ENCODE measurements at regions not wholly inside any gene's neighbourhood (a gene's known extent, or its start where the extent isn't known, plus 50 kb on each side); places are given as distances from the start of the nearest gene placed in this dataset.

GRCh38 chr12:107983756-107984472 lies 145.2 kb upstream of the WSCD2 start:
- DNase-seq = no peak

DNA sequence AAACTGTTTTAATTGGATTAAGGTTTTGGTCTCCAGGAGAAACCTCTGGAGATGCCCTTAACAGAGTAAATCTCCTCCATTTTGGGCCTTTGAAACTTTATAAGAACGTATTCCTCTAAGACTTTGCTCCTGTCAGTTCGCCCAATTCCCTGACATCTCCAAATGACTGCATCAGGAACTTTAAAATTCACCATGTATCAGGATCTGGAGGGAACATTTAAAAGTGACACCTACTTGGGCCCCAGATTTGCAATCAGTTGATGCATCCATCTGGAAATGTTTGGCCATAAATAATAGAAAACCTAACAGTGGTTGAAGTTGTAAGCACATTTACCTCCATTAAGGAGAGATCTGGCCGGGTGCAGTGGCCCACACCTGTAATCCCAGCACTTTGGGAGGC lies 144.1 kb upstream of the WSCD2 start:
- DNase-seq = no peak

DNA sequence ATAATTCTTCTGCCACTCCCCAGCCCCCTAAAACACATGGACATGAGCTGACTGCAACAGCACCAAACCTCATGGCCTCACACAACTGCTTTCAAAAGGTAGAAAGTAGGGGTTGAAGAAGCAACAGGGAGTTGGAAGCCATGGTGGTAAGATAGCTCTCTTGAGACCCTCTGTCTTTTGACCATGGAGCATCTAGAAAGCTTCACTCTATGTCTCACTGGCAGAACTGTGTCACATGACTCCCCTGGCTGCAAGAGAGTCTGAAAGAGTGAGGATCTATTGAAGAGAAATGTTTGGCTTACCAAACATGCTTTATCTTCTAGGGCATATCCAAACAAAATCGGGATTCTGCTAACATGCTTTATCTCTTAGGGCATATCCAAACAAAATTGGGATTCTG lies 142.9 kb upstream of the WSCD2 start:
- DNase-seq = no peak

DNA sequence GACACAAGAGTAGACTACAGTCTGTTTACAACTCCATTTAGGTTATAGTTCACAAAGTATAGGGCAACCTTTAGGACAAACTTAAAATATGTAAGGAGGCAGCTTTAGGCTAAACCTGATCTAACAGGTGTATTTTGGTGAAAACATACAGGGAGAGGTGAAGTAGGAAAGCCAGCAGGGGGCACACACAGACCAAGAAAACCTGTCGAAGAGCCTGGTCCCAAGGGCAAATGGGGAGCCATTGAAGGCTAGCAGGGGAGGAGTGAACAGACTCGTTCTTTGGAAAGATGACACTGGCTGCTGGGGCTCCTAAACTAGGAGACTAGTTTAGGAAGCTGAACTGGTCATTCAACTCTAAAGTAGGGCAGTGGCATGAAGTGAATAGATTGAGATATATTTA lies 138.8 kb upstream of the WSCD2 start:
- DNase-seq = no peak

DNA sequence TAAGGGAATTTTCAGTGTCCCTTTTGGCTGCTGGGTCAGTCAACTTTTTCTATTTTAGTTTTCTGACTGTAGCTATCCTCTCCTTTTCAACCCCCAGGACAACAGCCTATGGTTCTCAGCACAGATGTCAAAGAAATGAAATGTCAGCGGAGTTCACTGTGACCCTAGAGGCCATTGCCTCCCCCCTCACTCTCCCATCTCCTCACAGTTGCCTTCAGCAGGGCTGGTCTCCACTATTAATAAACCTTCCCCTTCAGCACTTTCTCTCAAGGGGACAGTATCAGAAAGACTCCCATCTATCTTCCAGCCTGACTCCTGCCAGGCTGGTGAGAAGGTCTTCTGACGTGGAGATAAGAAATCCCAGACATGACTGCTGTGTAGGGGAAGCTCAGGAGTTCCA lies 137.1 kb upstream of the WSCD2 start:
- DNase-seq = no peak

DNA sequence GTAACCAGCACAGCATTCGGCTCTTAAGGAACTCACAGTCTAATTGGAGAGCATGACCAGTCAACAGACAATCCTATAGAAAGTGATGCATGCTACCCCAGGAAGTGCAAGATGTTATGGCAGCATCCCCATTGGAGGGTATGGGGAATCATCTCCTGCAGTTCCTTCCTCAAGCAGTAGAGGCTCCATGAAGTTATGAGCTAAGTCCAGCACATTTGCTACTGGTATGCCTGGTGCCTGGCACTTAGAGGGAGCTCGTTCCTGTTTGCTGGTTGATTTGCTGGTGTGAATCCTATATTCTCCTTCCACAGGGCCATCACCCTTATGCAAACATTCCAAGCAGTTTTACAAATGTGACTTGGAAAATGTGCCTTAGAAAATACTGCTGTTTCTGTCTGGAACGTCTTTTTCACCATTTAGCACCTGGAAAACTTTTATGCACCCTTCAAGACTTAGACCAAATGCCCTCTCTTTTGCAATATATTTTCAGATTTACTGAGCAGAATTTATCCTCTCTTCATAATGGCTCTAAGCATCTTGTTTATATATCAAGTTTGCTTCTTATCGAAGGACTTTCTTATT lies 136.1 kb upstream of the WSCD2 start:
- DNase-seq = no peak

- DNase-seq = no peak
These were observed 130.2 kb upstream of the WSCD2 start for GRCh38 chr12:107998863-107999262.

GRCh38 chr12:108000111-108000510 lies 129.0 kb upstream of the WSCD2 start:
- DNase-seq = no peak

DNA sequence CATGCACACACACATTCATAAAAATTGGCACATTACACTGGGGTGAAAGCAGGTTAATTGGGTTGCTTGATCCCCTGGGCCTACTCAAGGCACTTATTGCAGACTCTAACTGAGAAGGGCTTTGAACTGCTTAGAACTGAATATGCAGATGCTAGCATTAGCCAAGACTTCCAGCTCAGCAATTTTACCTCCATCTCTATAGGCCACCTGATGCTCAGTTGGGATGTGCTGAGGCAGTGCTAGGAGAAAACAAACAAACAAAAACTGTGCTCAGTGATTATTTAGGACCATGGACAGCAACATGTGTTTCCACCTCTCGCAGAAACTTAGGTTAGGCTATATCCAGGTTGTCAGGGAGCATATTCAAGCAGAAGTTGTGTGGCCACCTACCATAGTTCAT lies 124.8 kb upstream of the WSCD2 start:
- DNase-seq = no peak

- no peak for DNase-seq
These were observed 120.8 kb upstream of the WSCD2 start for GRCh38 chr12:108008163-108008905.

DNA sequence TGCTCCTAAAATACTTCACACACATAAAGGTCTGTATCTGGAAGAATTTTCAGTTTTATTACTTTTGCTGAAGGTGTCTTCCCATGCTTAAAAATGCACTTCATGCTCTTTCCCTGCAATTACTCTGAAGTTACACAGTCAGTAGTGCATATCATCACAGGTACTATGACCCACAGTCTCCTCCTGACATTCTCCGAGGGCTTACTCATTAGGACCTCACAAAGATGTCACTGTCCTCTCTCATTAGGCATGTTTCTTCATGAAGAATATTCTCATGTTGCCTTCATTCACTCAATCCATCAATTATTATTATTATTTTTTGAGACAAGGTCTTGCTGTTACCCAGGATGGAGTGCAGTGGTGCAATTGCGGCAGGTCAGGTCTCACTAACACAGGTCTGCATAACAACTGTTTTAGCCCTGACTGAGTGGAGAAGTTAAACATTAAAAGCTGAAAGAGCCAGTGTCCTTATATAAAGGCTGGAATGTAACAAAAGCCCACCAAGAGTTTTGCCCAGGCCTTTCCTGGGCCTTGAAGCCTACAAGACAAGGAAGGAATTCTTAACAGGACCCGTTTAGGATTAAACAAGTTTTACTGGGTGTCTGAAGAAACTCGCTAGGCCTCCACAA lies 119.5 kb upstream of the WSCD2 start:
- DNase-seq = no peak

DNA sequence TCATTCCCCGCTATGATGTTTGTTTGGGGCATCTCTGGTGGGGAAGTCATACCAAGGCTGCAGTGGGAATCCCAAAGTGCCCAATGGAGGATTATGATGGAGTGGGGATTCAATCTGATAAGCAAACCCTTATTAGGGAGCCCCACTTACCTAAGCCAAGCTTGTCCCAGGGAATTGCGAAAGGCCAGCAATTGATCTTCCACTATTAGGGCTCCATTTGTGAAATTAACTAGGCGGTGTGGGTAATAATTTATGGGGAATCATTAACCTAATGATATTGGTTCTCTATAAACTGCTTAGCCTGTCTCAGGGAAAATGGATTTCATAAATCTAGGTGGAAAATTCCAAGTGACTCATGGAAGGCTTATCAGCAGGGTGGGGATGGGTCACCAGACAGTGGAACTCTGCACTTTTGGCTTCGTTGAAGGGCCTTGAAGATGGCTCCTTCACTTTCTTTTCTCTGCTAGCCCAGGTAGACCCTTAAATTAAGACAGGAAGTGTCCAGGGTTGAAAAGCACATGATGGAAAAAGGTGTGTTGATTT lies 113.0 kb upstream of the WSCD2 start:
- no peak for DNase-seq

DNA sequence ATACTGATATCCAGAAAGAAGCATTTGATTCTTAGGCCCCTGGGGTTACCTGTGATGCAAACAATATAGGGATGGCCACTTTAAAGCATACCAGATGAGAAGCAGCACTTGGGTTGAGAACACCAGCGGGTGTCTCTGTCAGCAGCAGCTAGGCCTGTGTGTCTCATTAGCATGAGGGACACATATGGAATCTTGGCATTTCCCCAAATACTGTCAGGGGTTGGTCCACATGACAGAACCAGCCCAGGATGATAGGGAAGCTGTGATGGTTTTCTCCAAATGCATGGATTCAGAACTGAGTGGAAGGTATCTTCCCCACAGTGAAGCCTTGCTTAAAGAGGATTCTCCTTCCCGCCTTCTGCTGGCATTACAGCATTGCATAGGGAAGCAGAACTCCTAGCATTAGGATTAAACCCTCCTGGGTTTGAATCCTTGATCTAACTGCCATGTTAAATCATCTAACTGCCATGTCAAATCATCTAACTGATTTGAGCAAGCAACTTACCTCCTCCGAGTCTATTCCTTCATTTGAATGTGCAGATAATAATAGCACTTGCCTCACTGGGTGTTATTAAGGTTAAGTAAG lies 111.5 kb upstream of the WSCD2 start:
- DNase-seq = no peak

GRCh38 chr12:108019862-108020261 lies 109.2 kb upstream of the WSCD2 start:
- no peak for DNase-seq

- DNase-seq = no peak
These were observed 107.9 kb upstream of the WSCD2 start for GRCh38 chr12:108021141-108021540.

DNA sequence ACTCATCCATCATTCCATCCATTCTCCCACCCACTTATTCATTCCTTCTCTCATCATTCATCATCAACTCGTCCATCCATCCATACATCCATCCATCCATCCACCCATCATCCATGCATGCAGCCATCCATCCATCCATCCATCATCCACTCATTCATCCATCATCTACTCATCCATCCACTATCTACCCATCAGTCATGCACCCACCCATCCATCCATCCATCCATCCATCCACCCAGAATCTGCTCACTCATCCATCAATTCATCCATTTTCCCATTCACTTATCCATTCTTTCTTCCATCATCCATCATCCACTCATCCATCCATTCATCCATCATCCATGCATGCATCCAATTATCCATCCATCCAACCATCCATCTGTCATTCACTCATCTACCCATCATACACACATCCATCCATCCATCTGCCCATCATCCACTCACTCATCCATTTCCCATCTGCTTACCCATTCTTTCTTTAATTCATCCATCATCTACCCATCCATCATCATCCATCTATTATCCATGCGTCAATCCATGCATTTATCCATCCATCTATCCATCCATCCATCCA lies 107.1 kb upstream of the WSCD2 start:
- DNase-seq = no peak

- no peak for DNase-seq
These were observed 99.8 kb upstream of the WSCD2 start for GRCh38 chr12:108029051-108029835.

DNA sequence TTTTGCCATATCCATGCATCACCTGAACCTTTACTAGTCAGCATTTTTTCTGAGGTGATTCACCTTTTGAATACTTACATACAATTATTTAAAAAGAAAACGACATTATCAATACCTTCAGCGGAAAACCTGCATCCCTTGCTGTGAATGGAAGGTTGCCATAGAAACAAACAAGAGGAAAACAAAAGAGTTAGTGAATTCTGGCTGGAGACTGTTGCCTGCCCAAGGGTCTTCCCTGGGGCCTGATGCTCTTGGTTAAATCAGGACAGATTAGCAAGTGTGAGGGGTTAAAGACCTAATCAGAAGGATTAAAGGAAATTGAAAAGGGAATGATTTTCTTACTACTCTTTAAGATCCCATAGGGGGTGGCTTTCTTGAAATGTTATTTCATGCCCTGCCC lies 96.0 kb upstream of the WSCD2 start:
- no peak for DNase-seq

GRCh38 chr12:108035372-108035771 lies 93.7 kb upstream of the WSCD2 start:
- DNase-seq = no peak

- no peak for DNase-seq
These were observed 91.1 kb upstream of the WSCD2 start for GRCh38 chr12:108037960-108038359.

- no peak for DNase-seq
These were observed 89.3 kb upstream of the WSCD2 start for GRCh38 chr12:108039794-108040193.

- no peak for DNase-seq
These were observed 88.1 kb upstream of the WSCD2 start for GRCh38 chr12:108040947-108041346.

Data from activated CD4-positive, alpha-beta T cell treated with anti-CD3 and anti-CD28 coated beads for 1 hour (primary cell).